AG04450 (cell line): ENCODE measurements at regions not wholly inside any gene's neighbourhood (a gene's known extent, or its start where the extent isn't known, plus 50 kb on each side); places are given as distances from the start of the nearest gene placed in this dataset.
A peak's percentile ranks its signal among the peaks of the same experiment; 100 is the strongest.

Experiments used
- CTCF ChIA-PET: fragments of 300-600, 350-600 bp; formaldehyde crosslinking; extraction: SDS; loops from one replicate; lab custom pipeline; 2022; ENCODE audit warnings: antibody characterized with exemption, inconsistent platforms; lab: Charles Lee
- POLR2A ChIA-PET: fragments of 350-600 bp; formaldehyde crosslinking; extraction: SDS; loops from one replicate; lab custom pipeline; 2021; ENCODE audit warnings: antibody characterized with exemption, inconsistent platforms; lab: Yijun Ruan, JAX
- DNase-seq: peaks from one replicate; pipeline ENCODE4 v3.0.0-alpha.2; 2011; ENCODE audit warnings: low read depth, low spot score
- H3K27ac ChIP-seq: one replicate; pipeline ENCODE4 v1.5.1; 2012; ENCODE audit warnings: low read depth, low read length, control low read depth
- H3K27me3 ChIP-seq: one replicate; pipeline ENCODE4 v1.6.0; 2012; ENCODE audit warnings: low read length; ENCODE audit not compliant: control insufficient read depth, insufficient read depth
- H3K4me3 ChIP-seq: 2 replicates; pipeline ENCODE4 v1.5.1; 2011; ENCODE audit warnings: mild to moderate bottlenecking, low read depth, low read length, control low read depth
- H3K9me3 ChIP-seq: 2 replicates; pipeline ENCODE4 v1.5.1; 2012; ENCODE audit warnings: low read length; ENCODE audit not compliant: control insufficient read depth, insufficient read depth
- CTCF ChIP-seq: IDR thresholded peaks from 2 replicates; pipeline ENCODE4 v1.5.1; 2011; ENCODE audit warnings: low read depth, low read length, control low read depth, inconsistent platforms

- DNase-seq, result no peak
- ChIA-PET POLR2A (no interaction called here), CTCF (no interaction called here)
- no peak overlapping the region for H3K4me3 ChIP-seq
- H3K9me3 ChIP-seq, result peaks cover 5% of the 10 kb centered on the region; the same call in 1 of the 2 replicates
- TF ChIP-seq CTCF, result no peak
- no peaks in the 10 kb centered on the region for H3K27me3 ChIP-seq
- H3K27ac ChIP-seq, result no peak overlapping the region
These were observed 153.8 kb downstream of the GNAI1 start for GRCh38 chr7:80288175-80289122.

GRCh38 chr7:80287400-80288174, 153.0 kb downstream of the GNAI1 start:
- Histone ChIP-seq H3K27me3 (no peaks in the 10 kb centered on the region), H3K9me3 (peaks cover 2% of the 10 kb centered on the region; the same call in 1 of the 2 replicates), H3K4me3 (no peak overlapping the region), H3K27ac (no peak overlapping the region)
- no peak for DNase-seq
- TF ChIP-seq CTCF, result no peak
- ChIA-PET POLR2A (no interaction called here), CTCF (interaction anchor here (0.6 kb wide), 1 partner anchor 104 kb away, joined by 4 read pairs; no protein-coding TSS in a partner anchor)

- Histone ChIP-seq H3K27me3 (no peaks in the 10 kb centered on the region), H3K9me3 (no peaks in the 10 kb centered on the region), H3K27ac (no peak overlapping the region), H3K4me3 (no peak overlapping the region)
- TF ChIP-seq CTCF, result no peak
- no peak for DNase-seq
- POLR2A ChIA-PET, result no interaction called here
- CTCF ChIA-PET, result no interaction called here
These were observed 152.0 kb downstream of the GNAI1 start for GRCh38 chr7:80286611-80287010.

- H3K27me3 ChIP-seq, result no peaks in the 10 kb centered on the region
- H3K9me3 ChIP-seq, result no peaks in the 10 kb centered on the region
- no peak overlapping the region for H3K27ac ChIP-seq
- peak; percentile 70 for DNase-seq
- no peak overlapping the region for H3K4me3 ChIP-seq
- ChIA-PET POLR2A (interaction anchor here (0.6 to 1.4 kb wide), 2 partner anchors 40 to 151 kb away, joined by 3 to 4 read pairs; partner anchors contain the start of gene GNAI1), CTCF (interaction anchor here (0.8 to 1.2 kb wide), 4 partner anchors 8 to 190 kb away, joined by 3 read pairs; no protein-coding TSS in a partner anchor)
- no peak for TF ChIP-seq CTCF
These were observed 150.2 kb downstream of the GNAI1 start for GRCh38 chr7:80284855-80285254.
